ENCODE measurements at regions not wholly inside any gene's neighbourhood (a gene's known extent, or its start where the extent isn't known, plus 50 kb on each side); places are given as distances from the start of the nearest gene placed in this dataset.
A peak's percentile ranks its signal among the peaks of the same experiment; 100 is the strongest.

DNA sequence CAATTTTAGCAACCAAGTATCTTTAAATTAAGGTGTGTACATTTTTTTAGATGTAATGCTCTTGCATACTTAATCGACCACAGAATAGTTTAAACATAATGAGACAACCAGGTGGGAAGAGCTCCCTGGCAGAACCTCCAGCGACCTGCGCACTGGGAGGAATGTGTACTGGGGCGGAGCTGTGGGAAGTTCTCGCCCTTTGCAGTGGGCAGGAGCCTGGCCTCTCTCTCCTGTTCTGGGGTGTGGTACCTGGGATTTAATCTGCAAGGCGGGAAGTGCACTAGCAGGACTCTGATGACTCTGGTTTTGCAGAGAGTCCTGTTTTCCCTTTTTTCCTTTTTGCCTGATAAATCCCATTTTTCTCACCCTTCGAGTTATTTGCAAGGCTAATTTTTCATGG, 150.7 kb downstream of the SLC28A3 start:
- DNase-seq (ENCODE audit: low read depth), result no peak
- TF ChIP-seq, protein P1, sequence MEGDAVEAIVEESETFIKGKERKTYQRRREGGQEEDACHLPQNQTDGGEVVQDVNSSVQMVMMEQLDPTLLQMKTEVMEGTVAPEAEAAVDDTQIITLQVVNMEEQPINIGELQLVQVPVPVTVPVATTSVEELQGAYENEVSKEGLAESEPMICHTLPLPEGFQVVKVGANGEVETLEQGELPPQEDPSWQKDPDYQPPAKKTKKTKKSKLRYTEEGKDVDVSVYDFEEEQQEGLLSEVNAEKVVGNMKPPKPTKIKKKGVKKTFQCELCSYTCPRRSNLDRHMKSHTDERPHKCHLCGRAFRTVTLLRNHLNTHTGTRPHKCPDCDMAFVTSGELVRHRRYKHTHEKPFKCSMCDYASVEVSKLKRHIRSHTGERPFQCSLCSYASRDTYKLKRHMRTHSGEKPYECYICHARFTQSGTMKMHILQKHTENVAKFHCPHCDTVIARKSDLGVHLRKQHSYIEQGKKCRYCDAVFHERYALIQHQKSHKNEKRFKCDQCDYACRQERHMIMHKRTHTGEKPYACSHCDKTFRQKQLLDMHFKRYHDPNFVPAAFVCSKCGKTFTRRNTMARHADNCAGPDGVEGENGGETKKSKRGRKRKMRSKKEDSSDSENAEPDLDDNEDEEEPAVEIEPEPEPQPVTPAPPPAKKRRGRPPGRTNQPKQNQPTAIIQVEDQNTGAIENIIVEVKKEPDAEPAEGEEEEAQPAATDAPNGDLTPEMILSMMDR (IDR thresholded peaks at IDR 0.05; ENCODE audit: insufficient read depth, low read depth, low read length, missing control alignments), result no peak
- no peak overlapping the region for H3K4me3 ChIP-seq (ENCODE audit: low read length)

DNA sequence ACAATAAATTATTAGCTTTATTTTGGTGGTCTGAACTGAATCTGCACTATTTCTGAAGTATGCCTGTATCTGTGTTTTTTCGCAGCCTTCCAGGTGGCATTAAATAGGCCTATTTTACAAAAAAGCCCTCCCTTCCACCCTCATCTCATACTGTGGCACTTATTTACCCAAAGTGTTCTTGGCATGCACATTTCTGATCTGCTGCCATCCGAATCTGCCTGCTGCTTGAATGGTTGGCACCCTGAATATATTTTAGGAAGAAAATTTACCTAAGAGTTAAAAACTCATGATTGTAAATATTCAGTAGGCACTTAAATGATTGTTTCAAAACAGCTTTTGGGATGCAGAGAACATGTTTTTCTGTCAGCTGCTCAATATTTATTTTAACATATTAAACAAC, 150.1 kb downstream of the SLC28A3 start:
- no peak overlapping the region for H3K4me3 ChIP-seq (ENCODE audit: low read length)
- DNase-seq (ENCODE audit: low read depth), result no peak
- TF ChIP-seq, protein P1 (IDR thresholded peaks at IDR 0.05; ENCODE audit: insufficient read depth, low read depth, low read length, missing control alignments), result no peak

GRCh38 chr9:84206801-84207370, 133.7 kb downstream of the SLC28A3 start:
- TF ChIP-seq, protein P1 (IDR thresholded peaks at IDR 0.05; ENCODE audit: insufficient read depth, low read depth, low read length, missing control alignments), result no peak
- no peak for DNase-seq (ENCODE audit: low read depth)
- no peak overlapping the region for H3K4me3 ChIP-seq (ENCODE audit: low read length)

GRCh38 chr9:84207491-84207951, 133.0 kb downstream of the SLC28A3 start:
- no peak overlapping the region for H3K4me3 ChIP-seq (ENCODE audit: low read length)
- DNase-seq (ENCODE audit: low read depth), result no peak
- TF ChIP-seq, protein P1 (IDR thresholded peaks at IDR 0.05; ENCODE audit: insufficient read depth, low read depth, low read length, missing control alignments), result no peak

DNA sequence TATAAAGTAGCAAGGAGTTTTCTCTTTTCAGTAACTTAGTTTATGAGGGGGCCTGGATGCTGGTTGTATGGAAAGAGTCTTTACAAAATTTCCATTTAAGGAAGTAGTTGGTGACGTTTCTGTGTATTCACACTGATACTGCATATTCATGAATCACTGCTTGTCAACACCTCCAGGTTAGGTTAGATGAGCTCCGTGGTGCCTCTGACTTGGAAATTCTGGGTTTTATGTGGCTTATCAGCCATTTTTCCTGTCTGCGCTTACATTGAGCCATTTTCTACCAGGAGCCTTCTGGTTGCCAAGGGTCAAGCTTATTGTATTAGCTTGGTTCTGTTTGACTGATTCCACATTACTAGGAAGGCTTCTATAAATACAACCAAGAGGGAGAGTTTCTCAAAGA, 128.3 kb downstream of the SLC28A3 start:
- TF ChIP-seq, protein P1 (IDR thresholded peaks at IDR 0.05; ENCODE audit: insufficient read depth, low read depth, low read length, missing control alignments), result no peak
- no peak overlapping the region for H3K4me3 ChIP-seq (ENCODE audit: low read length)
- DNase-seq (ENCODE audit: low read depth), result peak; percentile 13

DNA sequence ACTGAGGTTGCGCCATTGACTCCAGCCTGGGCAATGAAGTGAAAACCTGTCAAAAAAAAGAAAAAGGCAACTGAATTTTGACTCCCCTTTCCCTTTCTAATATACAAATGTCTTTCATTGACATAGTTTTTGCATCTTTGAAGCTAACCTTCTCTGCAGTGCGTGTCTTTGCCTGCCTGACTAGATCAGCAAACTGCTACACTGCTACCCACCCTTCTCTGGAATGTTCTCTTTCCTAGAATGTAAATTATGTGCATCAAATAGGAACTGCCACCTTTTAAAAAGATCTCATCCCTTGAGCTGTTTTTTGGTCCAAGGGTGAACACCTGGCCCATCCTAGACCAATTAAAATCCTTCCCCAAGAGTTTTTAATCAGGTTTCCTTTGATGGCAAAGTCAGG, 127.6 kb downstream of the SLC28A3 start:
- DNase-seq (ENCODE audit: low read depth), result peak; percentile 65
- TF ChIP-seq, protein P1 (IDR thresholded peaks at IDR 0.05; ENCODE audit: insufficient read depth, low read depth, low read length, missing control alignments), result no peak
- no peak overlapping the region for H3K4me3 ChIP-seq (ENCODE audit: low read length)

DNA sequence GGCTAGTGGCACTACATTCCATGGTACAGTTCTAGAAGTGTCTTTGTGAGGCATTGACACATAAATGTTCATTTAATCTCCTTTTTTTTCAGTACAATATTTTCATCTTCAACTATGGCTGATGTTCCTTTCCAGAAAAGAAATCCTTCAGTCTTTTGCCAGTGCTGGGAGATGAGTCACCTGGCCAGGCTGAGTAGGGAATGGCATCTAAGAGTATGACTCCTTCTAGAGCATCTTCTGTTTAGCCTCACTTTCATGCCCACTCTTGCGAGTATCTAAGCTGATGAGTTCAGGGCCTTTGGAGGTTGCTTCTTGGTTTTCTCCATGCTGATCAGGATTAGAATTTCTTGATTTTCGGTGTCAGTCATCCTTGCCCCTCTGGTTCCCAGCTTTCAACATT, 124.4 kb downstream of the SLC28A3 start:
- TF ChIP-seq, protein P1 (IDR thresholded peaks at IDR 0.05; ENCODE audit: insufficient read depth, low read depth, low read length, missing control alignments), result no peak
- no peak overlapping the region for H3K4me3 ChIP-seq (ENCODE audit: low read length)
- DNase-seq (ENCODE audit: low read depth), result peak; percentile 68
